ENCODE measurements at regions not wholly inside any gene's neighbourhood (a gene's known extent, or its start where the extent isn't known, plus 50 kb on each side); places are given as distances from the start of the nearest gene placed in this dataset.

GRCh38 chr19:27770095-27770494 lies 1442.9 kb downstream of the UQCRFS1 start:
- TF ChIP-seq CTCF (IDR thresholded peaks at IDR 0.05) (no peak), POLR2A (IDR thresholded peaks at IDR 0.05) (no peak), POLR2AphosphoS5 (IDR thresholded peaks at IDR 0.05) (no peak)
